ENCODE measurements at regions not wholly inside any gene's neighbourhood (a gene's known extent, or its start where the extent isn't known, plus 50 kb on each side); places are given as distances from the start of the nearest gene placed in this dataset.

- TF ChIP-seq POLR2A (IDR thresholded peaks at IDR 0.05), result no peak
- no peak for TF ChIP-seq CTCF (IDR thresholded peaks at IDR 0.05)
Measured at GRCh38 chr9:80326105-80326504, 754.3 kb downstream of the TLE4 start.
